ENCODE measurements at regions not wholly inside any gene's neighbourhood (a gene's known extent, or its start where the extent isn't known, plus 50 kb on each side); places are given as distances from the start of the nearest gene placed in this dataset.
A peak's percentile ranks its signal among the peaks of the same experiment; 100 is the strongest.
"Not testable (repeated sequence)": the region's sequence is repeated elsewhere in the genome, so short reads cannot be mapped to it uniquely, and the experiment has no call there.

DNA sequence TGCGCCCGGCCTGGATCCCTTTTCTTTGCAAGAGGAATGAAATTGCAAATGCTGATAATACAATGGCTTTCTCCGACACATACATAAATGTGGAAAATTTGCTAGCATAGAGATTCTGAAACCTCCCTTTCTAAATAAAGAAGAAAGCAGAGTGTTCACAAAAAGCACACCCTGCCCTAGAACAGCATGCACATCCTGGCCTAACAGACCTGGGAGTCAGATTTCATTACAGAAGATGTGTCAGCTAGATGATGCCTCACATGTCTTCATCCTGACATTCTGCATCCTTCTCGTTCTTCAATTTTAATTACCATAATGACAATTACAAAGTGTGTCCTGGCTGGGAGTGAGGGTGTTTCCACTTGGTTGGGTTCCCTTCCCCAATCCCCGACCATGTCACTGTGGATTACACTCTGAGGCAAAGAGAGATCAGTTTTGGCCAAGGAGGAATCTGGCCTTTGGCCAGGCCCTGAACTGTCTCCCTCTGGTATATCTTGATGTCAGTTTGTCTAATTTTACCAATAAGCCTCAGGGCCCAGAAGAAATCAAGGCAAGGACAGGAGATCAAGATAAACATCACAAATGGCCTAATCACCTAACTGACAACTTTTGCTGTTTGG, 104.9 kb upstream of the SPATA12 start:
- DNase-seq (ENCODE audit: low read depth): no peak

DNA sequence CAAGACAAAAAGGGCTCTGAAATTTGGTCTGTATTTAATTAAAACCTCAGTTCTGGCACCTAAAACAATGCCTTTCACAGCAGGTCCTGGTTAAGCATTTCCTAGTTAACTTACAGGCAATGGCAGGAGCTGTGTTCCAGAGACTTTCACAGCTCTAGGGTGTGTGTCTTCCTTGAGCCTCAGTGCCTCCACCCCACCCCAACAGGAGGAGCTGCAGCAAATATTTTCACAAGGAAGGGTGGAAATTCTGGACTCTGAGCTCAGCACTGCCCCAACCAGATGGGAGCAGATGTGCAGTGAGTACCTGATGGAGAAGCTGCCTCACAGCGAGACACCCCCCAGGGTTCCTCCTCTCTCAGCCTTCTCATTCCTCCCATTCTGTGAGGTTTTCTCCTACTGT, 106.3 kb upstream of the SPATA12 start:
- no peak for DNase-seq (ENCODE audit: low read depth)

- DNase-seq (ENCODE audit: low read depth): no peak
These were observed 107.6 kb upstream of the SPATA12 start for GRCh38 chr3:56952846-56953245.

- no peak for DNase-seq (ENCODE audit: low read depth)
These were observed 108.4 kb upstream of the SPATA12 start for GRCh38 chr3:56952061-56952460.

DNA sequence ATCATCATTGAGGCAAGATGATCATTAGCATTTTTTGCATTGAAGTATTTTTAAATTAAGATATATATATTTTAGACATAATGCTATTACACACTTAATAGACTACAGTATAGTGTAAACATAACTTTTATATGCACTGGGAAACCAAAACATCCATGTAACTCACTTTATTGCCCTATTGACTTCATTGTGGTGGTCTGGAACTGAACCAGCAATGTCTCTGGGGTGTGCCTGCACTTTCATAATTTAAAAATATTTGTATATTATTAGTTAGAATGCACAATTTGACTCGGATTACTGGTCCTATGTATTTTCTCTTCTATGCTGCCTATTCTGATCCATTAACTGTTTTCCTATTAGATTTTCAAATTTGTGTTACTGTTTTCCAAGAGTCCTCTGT, 109.1 kb upstream of the SPATA12 start:
- DNase-seq (ENCODE audit: low read depth): no peak

GRCh38 chr3:56945378-56945777, 115.1 kb upstream of the SPATA12 start:
- not testable (repeated sequence) for DNase-seq (ENCODE audit: low read depth)

GRCh38 chr3:56942523-56942922, 117.9 kb upstream of the SPATA12 start:
- no peak for DNase-seq (ENCODE audit: low read depth)

- no peak for DNase-seq (ENCODE audit: low read depth)
These were observed 119.5 kb upstream of the SPATA12 start for GRCh38 chr3:56940976-56941375.

DNA sequence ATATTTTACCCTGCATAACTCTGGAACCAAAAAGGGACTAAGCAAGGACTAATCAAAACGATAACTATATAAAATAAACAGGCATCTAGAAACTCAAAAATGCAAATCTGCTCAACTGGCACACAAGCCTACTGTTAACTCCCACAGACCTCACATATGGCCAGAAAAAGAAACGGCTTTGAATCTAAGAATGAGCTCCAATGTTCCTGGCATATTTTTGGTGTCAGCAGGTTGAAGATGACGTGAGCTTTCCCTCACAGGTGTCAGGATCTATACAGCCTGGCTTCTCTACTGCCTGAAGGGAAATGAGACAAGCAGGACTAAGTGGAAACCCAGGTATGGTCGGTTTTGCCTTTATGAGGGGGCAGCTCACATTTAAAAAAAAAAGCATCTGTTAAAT, 120.1 kb upstream of the SPATA12 start:
- no peak for DNase-seq (ENCODE audit: low read depth)

DNA sequence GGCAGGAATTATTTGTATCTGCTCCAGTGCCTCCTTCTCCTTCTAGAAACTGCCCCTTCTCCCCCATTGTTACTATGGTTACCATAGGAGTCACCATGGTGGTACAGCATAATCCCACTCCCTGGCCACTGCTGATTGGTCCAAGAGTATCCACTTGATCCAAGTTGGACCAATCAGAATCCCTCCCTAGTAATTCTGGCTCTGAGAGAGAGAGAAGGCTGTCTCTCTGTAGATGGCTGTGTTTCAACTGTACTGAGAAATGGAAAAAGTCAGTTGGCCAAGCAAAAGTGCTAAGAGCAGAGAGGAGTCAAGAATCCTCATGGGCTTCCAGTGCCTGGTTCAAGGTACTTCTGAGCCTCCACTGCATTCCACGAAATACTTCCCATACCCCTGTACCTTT, 120.6 kb upstream of the SPATA12 start:
- no peak for DNase-seq (ENCODE audit: low read depth)

GRCh38 chr3:56938530-56938929, 121.9 kb upstream of the SPATA12 start:
- no peak for DNase-seq (ENCODE audit: low read depth)

DNA sequence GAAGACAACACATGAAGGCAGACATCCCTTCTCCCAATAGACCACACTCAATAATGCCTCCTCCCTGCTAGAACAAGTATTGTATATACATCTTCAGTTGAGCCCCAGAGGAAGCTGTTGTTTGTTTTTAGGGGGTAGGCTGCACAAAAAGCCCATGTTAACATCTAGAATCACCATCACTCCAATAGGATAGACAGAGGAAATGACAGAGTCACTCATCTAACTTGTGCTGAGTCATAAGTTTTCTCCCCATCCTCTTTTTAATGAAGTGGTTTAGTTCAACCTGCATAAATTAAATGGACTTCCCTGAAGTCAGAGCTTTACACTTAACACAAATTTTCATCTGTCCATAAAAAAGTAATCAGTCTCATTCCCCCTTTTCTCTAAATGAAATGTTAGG, 122.9 kb upstream of the SPATA12 start:
- no peak for DNase-seq (ENCODE audit: low read depth)

- no peak for DNase-seq (ENCODE audit: low read depth)
These were observed 124.7 kb upstream of the SPATA12 start for GRCh38 chr3:56935811-56936210.

DNA sequence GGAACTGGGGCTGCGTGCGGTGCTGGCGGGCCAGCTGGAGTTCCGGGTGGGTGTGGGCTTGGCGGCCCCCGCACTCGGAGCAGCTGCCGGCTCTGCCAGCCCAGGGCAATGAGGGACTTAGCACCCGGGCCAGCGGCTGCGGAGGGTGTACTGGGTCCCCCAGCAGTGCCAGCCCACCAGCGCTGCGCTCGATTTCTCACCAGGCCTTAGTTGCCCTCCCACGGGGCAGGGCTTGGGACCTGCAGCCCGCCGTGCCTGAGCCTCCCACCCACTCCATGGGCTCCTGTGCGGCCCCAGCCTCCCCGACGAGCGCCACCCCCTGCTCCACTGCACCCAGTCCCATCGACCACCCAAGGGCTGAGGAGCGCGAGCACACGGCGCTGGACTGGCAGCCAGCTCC, 126.0 kb upstream of the SPATA12 start:
- DNase-seq (ENCODE audit: low read depth): not testable (repeated sequence)

- DNase-seq (ENCODE audit: low read depth): no peak
These were observed 126.7 kb upstream of the SPATA12 start for GRCh38 chr3:56933803-56934202.

DNA sequence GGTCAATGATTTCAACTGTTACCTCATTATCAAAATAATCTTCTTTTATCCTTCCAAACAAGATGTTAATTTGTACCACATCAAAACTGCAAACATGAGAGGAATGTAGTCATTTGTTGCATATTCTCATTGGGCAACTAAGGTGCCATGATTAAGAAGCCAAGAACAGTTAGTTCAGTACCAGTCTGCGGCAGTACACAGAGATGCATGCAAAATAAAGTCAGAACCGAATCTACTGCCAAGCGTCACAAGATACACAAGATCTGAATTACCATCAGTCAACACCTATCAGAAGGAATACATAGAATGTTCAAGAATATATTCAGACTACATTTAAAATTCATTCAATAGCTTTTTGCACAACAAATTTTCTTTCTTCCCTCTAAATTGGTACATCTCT, 127.6 kb upstream of the SPATA12 start:
- no peak for DNase-seq (ENCODE audit: low read depth)

DNA sequence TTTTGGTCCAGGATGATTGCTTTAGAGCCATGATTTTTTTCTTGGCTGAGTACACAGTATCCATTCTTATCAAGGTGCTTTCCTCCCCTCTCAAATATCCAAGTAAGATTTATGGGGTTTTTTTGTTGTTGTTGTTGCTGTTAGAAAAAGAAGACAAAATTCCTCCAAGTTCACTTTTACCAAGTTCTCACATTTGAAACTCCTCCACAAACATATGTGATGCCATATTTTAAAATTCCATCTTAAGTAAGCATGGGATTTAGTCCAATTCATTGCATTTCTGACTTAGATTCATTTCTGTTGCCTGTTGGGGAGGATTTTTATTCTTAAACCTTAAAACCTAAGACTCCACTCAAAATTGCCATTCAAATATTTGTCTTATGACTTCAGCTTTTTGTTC, 128.6 kb upstream of the SPATA12 start:
- no peak for DNase-seq (ENCODE audit: low read depth)

GRCh38 chr3:56930706-56931105, 129.0 kb upstream of the ARHGEF3 start:
- peak; percentile 72 for DNase-seq (ENCODE audit: low read depth)

- DNase-seq (ENCODE audit: low read depth): no peak
These were observed 128.3 kb upstream of the ARHGEF3 start for GRCh38 chr3:56929809-56930615.

- peak; percentile 47 for DNase-seq (ENCODE audit: low read depth)
These were observed 126.8 kb upstream of the ARHGEF3 start for GRCh38 chr3:56928379-56929068.

DNA sequence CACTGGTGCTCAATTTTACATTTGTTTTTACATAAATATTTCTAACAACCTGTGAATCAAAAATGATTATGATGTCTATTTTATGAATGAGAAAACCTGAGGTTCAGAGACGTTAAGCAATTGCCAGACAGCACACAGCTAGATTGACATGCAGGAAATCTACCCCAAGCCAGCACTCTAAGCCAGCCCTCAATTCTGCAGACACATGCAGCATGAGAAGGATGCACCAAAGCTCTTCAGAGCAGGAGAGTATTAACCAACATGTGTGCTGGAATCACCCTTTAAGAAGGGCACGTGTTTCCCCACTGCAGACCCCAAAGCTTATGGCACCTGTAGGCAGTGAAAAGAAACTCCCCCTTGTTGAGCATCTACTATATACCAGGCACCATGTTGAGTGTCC, 126.1 kb upstream of the ARHGEF3 start:
- no peak for DNase-seq (ENCODE audit: low read depth)

DNA sequence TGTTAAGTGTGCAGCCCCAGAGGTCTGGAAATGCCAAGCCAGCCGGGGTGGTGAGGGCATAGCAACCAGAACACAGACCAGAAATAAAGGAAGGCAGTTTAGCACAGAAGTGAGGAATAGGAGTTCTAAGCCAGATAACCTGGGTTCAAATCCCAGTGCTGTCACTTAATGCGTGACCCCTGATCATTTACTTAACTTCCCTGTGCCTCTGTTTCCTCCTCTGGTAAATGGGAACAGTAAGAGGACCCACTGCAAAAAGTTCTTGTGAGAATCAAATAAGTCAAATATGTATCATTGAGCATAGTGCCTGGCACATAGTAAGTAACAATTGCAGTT, 125.2 kb upstream of the ARHGEF3 start:
- no peak for DNase-seq (ENCODE audit: low read depth)
